Esophagus muscularis mucosa (tissue), 3 donors: ENCODE measurements at regions not wholly inside any gene's neighbourhood (a gene's known extent, or its start where the extent isn't known, plus 50 kb on each side); places are given as distances from the start of the nearest gene placed in this dataset.

Source experiments
- POLR2AphosphoS5 ChIP-seq, 2 donors: sonication (generic); formaldehyde crosslinking; IDR thresholded peaks; one replicate each; pipeline ENCODE4 v1.6.1; 2017; ENCODE audit warnings: antibody characterized with exemption in 2 of 2
- TF ChIP-seq, protein P1 (sequence below), 3 experiments: fragments of 200-600 bp in 2 of 3; fragments of 450-650 bp in 1 of 3; sonication (generic) in 2 of 3; IDR thresholded peaks; one replicate each; pipeline ENCODE4 v1.5.1; 2017 to 2019; ENCODE audit warnings: antibody characterized with exemption in 3 of 3, mild to moderate bottlenecking in 2 of 3, moderate library complexity in 1 of 3

DNA sequence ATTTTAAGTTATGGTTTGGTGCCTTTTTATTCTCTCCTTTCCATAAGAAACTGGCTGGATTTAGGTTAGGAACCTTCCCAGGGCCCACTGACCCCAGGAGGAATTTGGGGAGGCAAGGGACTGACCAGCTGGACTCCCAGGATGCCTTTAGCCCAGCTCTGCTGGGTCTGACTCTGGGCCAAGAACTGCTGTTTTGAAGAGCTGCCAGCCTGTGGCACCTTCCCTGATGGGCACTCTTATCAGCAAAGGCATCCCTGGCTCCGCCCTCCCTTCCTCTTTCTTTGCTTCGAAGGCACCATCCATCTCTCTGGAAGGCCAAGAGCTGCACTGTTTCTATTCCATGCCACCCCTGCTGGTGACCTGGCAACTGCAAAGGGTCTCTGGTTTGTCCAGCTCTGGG is 174.7 kb downstream of the POU4F1 start:
- no peak for TF ChIP-seq POLR2AphosphoS5 (IDR thresholded peaks at IDR 0.05)
- TF ChIP-seq, protein P1, sequence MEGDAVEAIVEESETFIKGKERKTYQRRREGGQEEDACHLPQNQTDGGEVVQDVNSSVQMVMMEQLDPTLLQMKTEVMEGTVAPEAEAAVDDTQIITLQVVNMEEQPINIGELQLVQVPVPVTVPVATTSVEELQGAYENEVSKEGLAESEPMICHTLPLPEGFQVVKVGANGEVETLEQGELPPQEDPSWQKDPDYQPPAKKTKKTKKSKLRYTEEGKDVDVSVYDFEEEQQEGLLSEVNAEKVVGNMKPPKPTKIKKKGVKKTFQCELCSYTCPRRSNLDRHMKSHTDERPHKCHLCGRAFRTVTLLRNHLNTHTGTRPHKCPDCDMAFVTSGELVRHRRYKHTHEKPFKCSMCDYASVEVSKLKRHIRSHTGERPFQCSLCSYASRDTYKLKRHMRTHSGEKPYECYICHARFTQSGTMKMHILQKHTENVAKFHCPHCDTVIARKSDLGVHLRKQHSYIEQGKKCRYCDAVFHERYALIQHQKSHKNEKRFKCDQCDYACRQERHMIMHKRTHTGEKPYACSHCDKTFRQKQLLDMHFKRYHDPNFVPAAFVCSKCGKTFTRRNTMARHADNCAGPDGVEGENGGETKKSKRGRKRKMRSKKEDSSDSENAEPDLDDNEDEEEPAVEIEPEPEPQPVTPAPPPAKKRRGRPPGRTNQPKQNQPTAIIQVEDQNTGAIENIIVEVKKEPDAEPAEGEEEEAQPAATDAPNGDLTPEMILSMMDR (IDR thresholded peaks at IDR 0.05), result no peak
